NCI-H526 (cell line): ENCODE measurements at regions not wholly inside any gene's neighbourhood (a gene's known extent, or its start where the extent isn't known, plus 50 kb on each side); places are given as distances from the start of the nearest gene placed in this dataset.
A peak's percentile ranks its signal among the peaks of the same experiment; 100 is the strongest.

Source experiments
- DNase-seq, 2 experiments: peaks; one replicate each; lab custom pipeline; 2025; lab: John Stamatoyannopoulos, UW

- peak; percentile 70 to 76 for DNase-seq
Measured at GRCh38 chr4:129167640-129168260, 71.8 kb downstream of the C4orf33 start.

- DNase-seq, result no peak
Measured at GRCh38 chr4:129172181-129172580, 76.2 kb downstream of the C4orf33 start.

- DNase-seq, result peak in 1 of 2 experiments; percentile 4
Measured at GRCh38 chr4:129176864-129177263, 80.9 kb downstream of the C4orf33 start.

- no peak for DNase-seq
Measured at GRCh38 chr4:129179276-129179675, 83.3 kb downstream of the C4orf33 start.

GRCh38 chr4:129189630-129190029 lies 93.7 kb downstream of the C4orf33 start:
- DNase-seq, result no peak

DNA sequence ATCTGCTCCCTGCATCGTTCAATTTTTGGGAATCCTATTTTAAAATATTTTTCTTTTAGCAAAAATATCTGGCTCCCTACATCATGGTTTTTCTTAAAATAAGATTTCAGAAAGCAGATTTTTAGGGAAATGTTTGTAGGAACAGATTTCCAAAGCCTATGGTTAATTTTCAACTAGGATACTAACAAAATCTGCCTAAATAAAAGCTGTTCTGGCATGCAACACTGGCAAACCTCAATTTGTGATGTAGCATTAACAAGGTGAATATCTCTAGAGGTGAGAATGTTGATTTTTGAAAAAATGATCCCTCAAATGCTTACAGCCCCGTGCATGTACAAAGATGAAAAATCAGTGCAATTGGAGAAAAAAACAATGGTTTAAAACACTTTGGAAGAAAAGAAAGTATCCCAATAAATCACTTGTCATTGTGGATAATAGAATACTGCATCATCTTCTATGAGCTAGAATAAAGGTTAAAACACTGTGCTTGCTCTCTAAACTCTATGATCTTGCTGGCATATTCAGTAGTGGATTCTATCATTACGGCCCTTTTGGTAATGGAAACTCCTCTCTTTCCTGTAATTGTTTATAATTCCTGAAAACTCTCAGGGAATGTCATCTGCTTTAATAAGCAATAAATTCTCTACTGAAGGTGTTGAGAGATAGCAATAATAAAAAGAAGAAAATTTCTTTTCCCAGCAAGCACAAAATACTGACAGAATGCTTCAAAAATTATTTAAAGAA lies 97.6 kb downstream of the C4orf33 start:
- no peak for DNase-seq

GRCh38 chr4:129208481-129208880 lies 112.5 kb downstream of the C4orf33 start:
- DNase-seq, result no peak

- no peak for DNase-seq
Measured at GRCh38 chr4:129213692-129214091, 117.7 kb downstream of the C4orf33 start.

DNA sequence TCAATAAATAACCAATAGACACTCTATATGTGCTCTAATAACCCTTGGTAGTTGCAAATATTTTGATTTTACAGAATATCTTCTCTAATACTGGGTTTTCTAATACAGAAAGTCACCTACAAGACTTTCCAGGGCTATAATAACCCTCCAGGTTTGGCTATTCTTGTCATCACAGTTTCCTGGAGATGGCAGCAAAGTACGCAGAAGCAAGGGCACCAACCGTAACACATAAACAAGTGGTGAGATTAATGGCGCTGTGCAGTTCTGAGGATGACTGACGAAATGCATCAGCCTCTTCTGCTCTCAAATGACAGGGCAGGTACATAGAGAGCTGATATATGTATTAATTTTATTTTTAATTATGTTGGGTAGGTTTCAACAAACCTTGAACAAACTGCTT lies 122.4 kb downstream of the C4orf33 start:
- peak; percentile 42 to 60 for DNase-seq

DNA sequence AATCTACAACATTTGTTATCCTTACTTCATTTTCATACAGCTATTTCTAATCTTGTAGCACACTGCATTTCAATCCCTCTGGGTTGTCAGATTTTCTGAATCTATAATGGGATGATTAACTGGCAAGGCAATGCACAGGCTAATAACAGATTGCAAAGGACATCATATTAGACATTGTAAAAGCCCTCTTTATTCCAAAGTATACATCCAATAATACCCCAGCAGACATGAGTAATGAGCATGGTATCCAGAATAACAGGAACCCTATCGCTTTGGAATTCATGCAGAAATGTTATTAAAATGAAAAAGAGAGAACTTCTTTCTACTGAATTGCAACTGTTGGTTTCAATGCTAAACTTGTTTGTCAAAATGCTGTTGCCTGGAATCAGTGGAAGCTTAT lies 122.9 kb downstream of the C4orf33 start:
- DNase-seq, result no peak

- DNase-seq, result no peak
Measured at GRCh38 chr4:129220254-129220653, 124.3 kb downstream of the C4orf33 start.

GRCh38 chr4:129223945-129224344 lies 128.0 kb downstream of the C4orf33 start:
- DNase-seq, result no peak

DNA sequence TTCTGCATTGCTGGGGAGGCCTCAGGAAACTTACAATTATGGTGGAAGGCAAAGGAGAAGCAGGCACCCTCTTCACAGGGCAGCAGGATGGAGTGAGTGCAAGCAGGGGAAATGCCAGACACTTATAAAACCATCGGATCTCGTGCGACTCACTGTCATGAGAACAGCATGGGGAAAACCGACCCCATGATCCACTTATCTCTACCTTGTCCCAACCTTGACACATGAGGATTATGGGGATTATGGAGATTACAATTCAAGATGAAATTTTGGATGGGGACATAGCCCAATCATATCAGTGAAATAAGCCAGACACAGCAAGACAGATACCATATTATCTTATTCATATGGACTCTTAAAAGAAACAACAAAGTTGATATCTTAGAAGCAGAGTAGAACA lies 134.9 kb downstream of the C4orf33 start:
- no peak for DNase-seq

DNA sequence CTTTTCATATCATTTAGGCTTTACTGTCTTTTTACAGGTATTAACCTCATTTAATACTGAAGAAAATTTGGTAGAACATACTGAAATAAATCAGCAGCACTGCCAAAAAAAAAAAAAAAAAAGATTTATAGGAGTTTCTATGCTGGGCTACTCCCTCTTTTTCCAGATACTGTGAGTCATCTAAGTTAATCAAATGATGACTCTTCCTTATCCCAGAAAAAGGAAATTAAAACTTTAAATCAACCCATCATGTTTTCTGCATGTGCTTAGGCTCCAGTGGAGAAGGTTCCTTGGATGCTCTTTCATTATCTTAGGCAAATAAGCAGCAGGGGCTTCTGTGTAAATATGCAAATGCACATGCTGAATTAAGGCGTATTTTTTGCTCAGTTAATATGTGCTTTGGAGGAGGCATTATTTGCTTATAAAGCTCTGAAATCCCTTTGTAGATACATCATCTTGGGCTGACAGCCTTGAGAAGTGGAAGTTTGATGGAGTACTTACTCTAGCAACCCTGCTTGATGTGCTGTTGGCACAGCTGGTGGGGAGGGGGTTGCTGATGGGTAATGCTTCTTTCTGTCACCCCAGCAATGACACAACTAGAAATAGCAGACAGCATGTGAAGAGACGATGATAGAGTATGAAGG lies 136.1 kb downstream of the C4orf33 start:
- peak; percentile 62 to 74 for DNase-seq

DNA sequence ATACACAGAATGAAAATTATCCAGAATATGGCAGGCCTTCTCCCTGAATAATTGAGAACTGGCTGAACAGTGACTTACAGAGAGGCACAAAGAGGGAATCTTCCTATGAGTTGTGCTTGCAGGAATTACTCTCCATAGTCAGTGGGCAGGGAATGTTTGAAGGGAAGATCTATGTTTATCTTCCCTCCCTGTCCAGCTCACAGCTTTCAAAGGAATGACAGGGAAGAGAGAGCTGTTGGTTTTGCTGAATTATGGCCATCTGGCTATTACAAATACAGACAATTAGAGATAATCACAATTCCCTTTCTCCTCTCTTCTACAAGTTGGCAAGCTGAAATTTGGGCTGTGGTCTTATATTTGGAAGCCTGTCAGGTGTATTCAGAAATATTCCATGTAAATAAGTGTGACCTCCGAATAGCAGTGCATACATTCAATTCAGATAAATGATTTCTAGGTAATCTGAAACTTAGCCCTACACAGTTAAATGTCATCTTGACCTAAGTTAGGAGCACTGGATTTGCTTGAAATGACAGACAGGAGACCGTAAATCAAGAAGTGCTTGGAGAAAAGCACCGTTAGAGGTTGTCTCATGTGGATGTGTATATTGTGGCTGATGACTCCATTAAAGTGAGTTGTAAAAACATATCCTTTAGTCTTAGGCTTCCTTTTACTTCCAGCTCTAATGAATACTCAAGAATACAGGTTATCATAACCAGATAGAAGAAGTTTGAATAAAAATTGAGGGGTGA lies 136.8 kb downstream of the C4orf33 start:
- no peak for DNase-seq

DNA sequence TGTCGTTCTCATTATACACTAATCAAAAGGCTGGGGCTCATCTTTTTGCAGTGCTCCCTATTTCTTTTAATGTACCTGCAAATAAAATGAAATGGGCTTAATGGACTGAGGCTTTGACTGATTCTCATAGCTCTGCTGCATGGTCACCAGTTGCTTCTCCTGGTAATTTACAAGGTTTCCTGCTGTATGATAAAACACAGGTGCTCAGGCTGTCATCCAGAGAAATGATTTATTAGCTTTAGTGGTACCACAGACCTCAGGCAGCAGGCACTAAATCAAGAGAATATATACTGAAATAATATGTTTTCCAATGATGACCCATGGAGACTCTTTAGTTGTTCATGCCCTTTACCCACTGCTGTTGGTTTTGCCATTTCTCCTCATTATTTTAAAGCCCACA lies 137.7 kb downstream of the C4orf33 start:
- no peak for DNase-seq

GRCh38 chr4:129236351-129236750 lies 140.4 kb downstream of the C4orf33 start:
- no peak for DNase-seq

DNA sequence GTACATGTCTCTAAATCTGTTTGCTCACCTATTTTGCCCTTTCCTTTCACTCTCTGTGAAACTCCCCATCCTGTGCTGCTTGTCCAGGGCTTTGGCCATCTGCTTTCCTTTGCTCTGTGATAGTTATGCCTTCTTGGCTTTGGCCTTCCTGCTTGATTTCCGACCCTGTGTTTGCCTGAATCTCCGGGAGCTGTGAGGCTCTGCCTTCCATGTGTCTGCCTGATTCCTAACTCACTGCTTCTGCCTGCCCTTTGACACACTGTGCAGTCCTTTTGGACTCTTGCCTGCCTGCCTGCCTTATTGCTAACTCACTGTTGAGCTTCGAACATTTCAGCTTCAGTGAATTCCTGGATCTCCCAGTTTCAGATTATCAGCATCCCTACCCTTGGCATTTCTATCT lies 143.1 kb downstream of the C4orf33 start:
- DNase-seq, result no peak

DNA sequence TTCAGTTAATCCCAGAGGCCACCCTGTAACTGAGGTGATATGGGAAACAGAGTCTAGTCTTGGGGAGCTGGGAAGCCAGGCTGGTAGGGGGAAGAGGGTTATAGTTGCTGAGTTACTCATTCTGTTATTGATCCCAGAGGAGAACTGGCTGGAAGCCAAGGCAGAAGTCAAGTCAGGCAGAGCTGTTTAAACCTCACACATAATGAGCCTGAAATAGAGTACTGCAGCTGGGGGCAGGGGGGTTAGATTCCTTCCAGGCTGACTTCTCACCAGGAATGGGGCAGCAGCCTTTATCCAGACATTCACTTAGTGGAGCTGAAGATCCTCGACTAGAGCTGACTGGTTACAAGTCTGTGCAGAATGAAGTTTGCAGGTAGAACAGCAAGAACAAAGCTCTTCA lies 144.9 kb downstream of the C4orf33 start:
- DNase-seq, result no peak

DNA sequence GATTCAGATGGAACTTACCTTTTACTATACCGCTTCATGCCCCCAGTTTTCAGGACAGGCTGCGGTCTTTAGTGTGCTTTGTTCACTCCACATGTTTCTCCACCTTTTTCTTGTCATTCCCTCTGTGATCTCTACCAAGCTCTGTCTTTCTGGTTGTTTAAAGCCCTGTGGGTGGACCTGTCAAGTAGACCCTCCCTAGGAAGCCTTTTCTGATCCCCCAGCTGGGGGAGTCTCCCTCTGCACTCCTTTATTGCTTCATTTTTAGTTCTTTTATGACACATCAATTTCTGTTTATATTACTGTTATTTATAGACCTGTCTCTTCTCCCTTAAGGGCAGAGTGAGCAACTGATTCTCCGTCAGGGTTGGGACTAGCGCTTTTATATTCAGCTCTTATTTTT lies 150.2 kb downstream of the C4orf33 start:
- no peak for DNase-seq

- peak; percentile 7 to 41 for DNase-seq
Measured at GRCh38 chr4:129246910-129247461, 151.0 kb downstream of the C4orf33 start.

DNA sequence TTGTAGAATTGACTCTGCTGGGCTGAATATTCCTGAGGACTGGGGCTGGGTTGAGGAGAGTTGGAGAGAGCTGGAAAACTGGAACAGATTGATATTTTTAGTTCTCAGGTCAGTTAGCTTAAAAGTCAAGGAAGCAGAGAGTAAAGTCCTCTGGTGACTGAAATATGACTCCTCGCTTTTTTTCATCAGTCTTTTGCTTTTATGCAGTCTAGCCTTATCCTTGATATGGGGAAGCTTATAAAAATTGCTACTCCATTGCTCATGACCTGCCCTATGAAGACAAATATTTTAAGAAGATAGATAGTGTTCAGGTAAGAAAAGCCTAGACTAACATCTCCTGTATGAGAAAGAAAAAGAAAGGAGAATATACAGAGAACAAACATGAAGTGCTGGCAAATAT lies 152.7 kb downstream of the C4orf33 start:
- DNase-seq, result no peak
